ENCODE measurements at regions not wholly inside any gene's neighbourhood (a gene's known extent, or its start where the extent isn't known, plus 50 kb on each side); places are given as distances from the start of the nearest gene placed in this dataset.
"Not testable (repeated sequence)": the region's sequence is repeated elsewhere in the genome, so short reads cannot be mapped to it uniquely, and the experiment has no call there.

- H3K9me3 ChIP-seq (ENCODE audit: control insufficient read depth in 3 of 3, low read length in 3 of 3): peaks cover 0 to 2% (median 0%) of the 10 kb centered on the region in 3 donors
- no peaks in the 10 kb centered on the region for H3K27me3 ChIP-seq (ENCODE audit: control insufficient read depth in 3 of 3, insufficient read depth in 3 of 3, low read length in 3 of 3)
- H3K9ac ChIP-seq (ENCODE audit: low read depth in 1 of 3, low read length in 3 of 3): no peak overlapping the region
- no peaks in the 10 kb centered on the region for H3K36me3 ChIP-seq (ENCODE audit: control insufficient read depth in 3 of 3, insufficient read depth in 3 of 3, low read length in 3 of 3)
- H3K4me1 ChIP-seq (ENCODE audit: control insufficient read depth in 3 of 3, insufficient read depth in 3 of 3, low read length in 3 of 3): no peaks in the 10 kb centered on the region
- H3K4me3 ChIP-seq (ENCODE audit: low read length in 3 of 3): no peak overlapping the region
- H3K27ac ChIP-seq (ENCODE audit: low read depth, low read length): no peak overlapping the region
Measured at GRCh38 chr7:125423458-125424155, 494.0 kb upstream of the POT1 start.

GRCh38 chr7:125421407-125421806 lies 491.8 kb upstream of the POT1 start:
- H3K36me3 ChIP-seq (ENCODE audit: control insufficient read depth in 3 of 3, insufficient read depth in 3 of 3, low read length in 3 of 3); H3K4me3 ChIP-seq (ENCODE audit: low read length in 3 of 3); H3K27me3 ChIP-seq (ENCODE audit: control insufficient read depth in 3 of 3, insufficient read depth in 3 of 3, low read length in 3 of 3); H3K4me1 ChIP-seq (ENCODE audit: control insufficient read depth in 3 of 3, insufficient read depth in 3 of 3, low read length in 3 of 3); H3K27ac ChIP-seq (ENCODE audit: low read depth, low read length); H3K9ac ChIP-seq (ENCODE audit: low read depth in 1 of 3, low read length in 3 of 3); H3K9me3 ChIP-seq (ENCODE audit: control insufficient read depth in 3 of 3, low read length in 3 of 3): not testable (repeated sequence)

DNA sequence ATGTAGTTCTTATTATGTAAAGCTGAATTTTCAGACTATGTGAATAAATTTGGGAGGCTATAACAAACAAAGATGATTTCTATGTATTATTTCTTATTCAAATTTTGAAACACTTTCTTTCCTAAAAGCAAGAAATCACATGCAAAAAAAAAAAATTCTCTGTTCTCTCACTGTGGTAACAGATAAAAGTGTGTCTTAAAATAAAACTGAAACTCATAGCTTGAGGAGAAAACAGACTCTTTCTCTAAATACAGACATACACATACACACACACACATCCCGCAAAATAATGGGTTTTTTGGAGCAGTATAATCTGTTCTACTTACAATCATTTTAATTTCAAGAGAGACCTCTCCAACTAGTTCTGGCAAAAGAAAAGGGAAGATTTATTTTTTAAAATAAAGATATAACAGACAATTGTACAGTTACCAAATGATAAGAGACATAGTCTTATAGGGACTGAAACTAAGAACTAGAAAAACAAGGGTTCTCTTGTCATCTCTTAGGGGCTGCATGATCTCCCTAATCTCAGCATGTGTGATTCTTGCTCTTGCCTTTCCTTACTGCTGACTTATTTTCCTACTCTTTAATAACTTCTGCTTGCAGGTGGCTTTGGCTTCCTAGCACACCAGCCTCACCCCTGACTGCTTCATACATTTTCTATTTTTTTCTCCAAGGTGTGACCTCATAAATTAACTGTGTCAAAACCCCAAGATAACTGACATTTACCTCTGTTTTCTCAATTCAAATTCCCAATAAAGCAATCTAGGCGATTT lies 483.5 kb upstream of the POT1 start:
- no peaks in the 10 kb centered on the region for H3K27me3 ChIP-seq (ENCODE audit: control insufficient read depth in 3 of 3, insufficient read depth in 3 of 3, low read length in 3 of 3)
- no peak overlapping the region for H3K4me3 ChIP-seq (ENCODE audit: low read length in 3 of 3)
- no peaks in the 10 kb centered on the region for H3K4me1 ChIP-seq (ENCODE audit: control insufficient read depth in 3 of 3, insufficient read depth in 3 of 3, low read length in 3 of 3)
- H3K36me3 ChIP-seq (ENCODE audit: control insufficient read depth in 3 of 3, insufficient read depth in 3 of 3, low read length in 3 of 3): no peaks in the 10 kb centered on the region
- no peak overlapping the region for H3K9ac ChIP-seq (ENCODE audit: low read depth in 1 of 3, low read length in 3 of 3)
- H3K9me3 ChIP-seq (ENCODE audit: control insufficient read depth in 3 of 3, low read length in 3 of 3): no peaks in the 10 kb centered on the region
- no peak overlapping the region for H3K27ac ChIP-seq (ENCODE audit: low read depth, low read length)

GRCh38 chr7:125409921-125410320 lies 480.3 kb upstream of the POT1 start:
- no peak overlapping the region for H3K4me3 ChIP-seq (ENCODE audit: low read length in 3 of 3)
- no peak overlapping the region for H3K9ac ChIP-seq (ENCODE audit: low read depth in 1 of 3, low read length in 3 of 3)
- H3K9me3 ChIP-seq (ENCODE audit: control insufficient read depth in 3 of 3, low read length in 3 of 3): no peaks in the 10 kb centered on the region
- no peaks in the 10 kb centered on the region for H3K4me1 ChIP-seq (ENCODE audit: control insufficient read depth in 3 of 3, insufficient read depth in 3 of 3, low read length in 3 of 3)
- no peaks in the 10 kb centered on the region for H3K27me3 ChIP-seq (ENCODE audit: control insufficient read depth in 3 of 3, insufficient read depth in 3 of 3, low read length in 3 of 3)
- no peaks in the 10 kb centered on the region for H3K36me3 ChIP-seq (ENCODE audit: control insufficient read depth in 3 of 3, insufficient read depth in 3 of 3, low read length in 3 of 3)
- no peak overlapping the region for H3K27ac ChIP-seq (ENCODE audit: low read depth, low read length)

DNA sequence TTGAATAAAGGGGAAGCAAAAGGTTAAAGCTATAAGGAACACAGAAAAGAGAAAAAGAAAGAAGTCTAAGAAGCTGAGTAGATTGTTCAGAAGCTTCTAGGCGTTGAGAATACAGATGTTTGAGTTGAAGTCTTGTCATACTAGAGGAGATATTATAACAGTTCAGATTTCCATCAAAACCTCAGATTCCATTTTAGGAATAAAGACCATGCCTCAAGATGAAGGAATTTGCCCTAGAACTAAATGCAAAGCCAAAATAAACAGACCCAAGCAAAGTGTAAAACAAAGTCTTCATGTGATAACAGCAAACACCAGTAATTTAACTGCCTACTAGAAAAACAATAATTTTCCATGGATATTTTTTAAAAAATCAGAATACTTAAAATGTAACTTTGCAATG lies 476.5 kb upstream of the POT1 start:
- Histone ChIP-seq H3K36me3 (ENCODE audit: control insufficient read depth in 3 of 3, insufficient read depth in 3 of 3, low read length in 3 of 3) (no peaks in the 10 kb centered on the region), H3K9me3 (ENCODE audit: control insufficient read depth in 3 of 3, low read length in 3 of 3) (no peaks in the 10 kb centered on the region), H3K4me1 (ENCODE audit: control insufficient read depth in 3 of 3, insufficient read depth in 3 of 3, low read length in 3 of 3) (no peaks in the 10 kb centered on the region), H3K27ac (ENCODE audit: low read depth, low read length) (no peak overlapping the region), H3K4me3 (ENCODE audit: low read length in 3 of 3) (no peak overlapping the region), H3K9ac (ENCODE audit: low read depth in 1 of 3, low read length in 3 of 3) (no peak overlapping the region), H3K27me3 (ENCODE audit: control insufficient read depth in 3 of 3, insufficient read depth in 3 of 3, low read length in 3 of 3) (no peaks in the 10 kb centered on the region)

- Histone ChIP-seq H3K36me3 (ENCODE audit: control insufficient read depth in 3 of 3, insufficient read depth in 3 of 3, low read length in 3 of 3) (no peaks in the 10 kb centered on the region), H3K27me3 (ENCODE audit: control insufficient read depth in 3 of 3, insufficient read depth in 3 of 3, low read length in 3 of 3) (no peaks in the 10 kb centered on the region), H3K4me3 (ENCODE audit: low read length in 3 of 3) (no peak overlapping the region), H3K27ac (ENCODE audit: low read depth, low read length) (no peak overlapping the region), H3K9me3 (ENCODE audit: control insufficient read depth in 3 of 3, low read length in 3 of 3) (no peaks in the 10 kb centered on the region), H3K4me1 (ENCODE audit: control insufficient read depth in 3 of 3, insufficient read depth in 3 of 3, low read length in 3 of 3) (no peaks in the 10 kb centered on the region), H3K9ac (ENCODE audit: low read depth in 1 of 3, low read length in 3 of 3) (no peak overlapping the region)
Measured at GRCh38 chr7:125399408-125399807, 469.8 kb upstream of the POT1 start.

- Histone ChIP-seq H3K4me1 (ENCODE audit: control insufficient read depth in 3 of 3, insufficient read depth in 3 of 3, low read length in 3 of 3) (no peaks in the 10 kb centered on the region), H3K27me3 (ENCODE audit: control insufficient read depth in 3 of 3, insufficient read depth in 3 of 3, low read length in 3 of 3) (no peaks in the 10 kb centered on the region), H3K9me3 (ENCODE audit: control insufficient read depth in 3 of 3, low read length in 3 of 3) (no peaks in the 10 kb centered on the region), H3K9ac (ENCODE audit: low read depth in 1 of 3, low read length in 3 of 3) (no peak overlapping the region), H3K4me3 (ENCODE audit: low read length in 3 of 3) (no peak overlapping the region), H3K36me3 (ENCODE audit: control insufficient read depth in 3 of 3, insufficient read depth in 3 of 3, low read length in 3 of 3) (no peaks in the 10 kb centered on the region), H3K27ac (ENCODE audit: low read depth, low read length) (no peak overlapping the region)
Measured at GRCh38 chr7:125396466-125397151, 467.0 kb upstream of the POT1 start.

GRCh38 chr7:125391921-125392320 lies 462.3 kb upstream of the POT1 start:
- Histone ChIP-seq H3K27ac (ENCODE audit: low read depth, low read length) (no peak overlapping the region), H3K4me3 (ENCODE audit: low read length in 3 of 3) (no peak overlapping the region), H3K4me1 (ENCODE audit: control insufficient read depth in 3 of 3, insufficient read depth in 3 of 3, low read length in 3 of 3) (no peaks in the 10 kb centered on the region), H3K9me3 (ENCODE audit: control insufficient read depth in 3 of 3, low read length in 3 of 3) (no peaks in the 10 kb centered on the region), H3K36me3 (ENCODE audit: control insufficient read depth in 3 of 3, insufficient read depth in 3 of 3, low read length in 3 of 3) (no peaks in the 10 kb centered on the region), H3K27me3 (ENCODE audit: control insufficient read depth in 3 of 3, insufficient read depth in 3 of 3, low read length in 3 of 3) (no peaks in the 10 kb centered on the region), H3K9ac (ENCODE audit: low read depth in 1 of 3, low read length in 3 of 3) (no peak overlapping the region)

DNA sequence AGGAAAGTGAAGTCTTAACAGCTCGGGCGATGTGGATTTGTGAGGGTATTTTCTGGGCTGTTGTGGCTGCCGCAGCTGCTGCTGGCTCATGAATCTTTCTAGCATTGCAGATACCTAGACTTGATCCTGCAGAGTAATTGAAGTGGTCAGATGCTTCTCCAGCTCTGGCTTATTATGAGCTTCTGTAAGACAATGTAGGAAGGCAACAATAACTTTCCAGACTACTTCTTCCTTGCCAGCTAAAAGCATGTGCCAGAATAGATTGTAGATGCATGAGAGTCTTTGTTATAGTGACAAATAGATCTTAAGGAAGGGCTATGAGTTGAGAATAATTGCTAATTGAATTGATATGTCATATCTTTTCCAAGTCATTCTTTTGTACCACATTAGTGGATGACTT lies 461.4 kb upstream of the POT1 start:
- H3K4me3 ChIP-seq (ENCODE audit: low read length in 3 of 3): no peak overlapping the region
- no peaks in the 10 kb centered on the region for H3K27me3 ChIP-seq (ENCODE audit: control insufficient read depth in 3 of 3, insufficient read depth in 3 of 3, low read length in 3 of 3)
- H3K9ac ChIP-seq (ENCODE audit: low read depth in 1 of 3, low read length in 3 of 3): no peak overlapping the region
- H3K27ac ChIP-seq (ENCODE audit: low read depth, low read length): no peak overlapping the region
- H3K36me3 ChIP-seq (ENCODE audit: control insufficient read depth in 3 of 3, insufficient read depth in 3 of 3, low read length in 3 of 3): no peaks in the 10 kb centered on the region
- H3K9me3 ChIP-seq (ENCODE audit: control insufficient read depth in 3 of 3, low read length in 3 of 3): no peaks in the 10 kb centered on the region
- H3K4me1 ChIP-seq (ENCODE audit: control insufficient read depth in 3 of 3, insufficient read depth in 3 of 3, low read length in 3 of 3): no peaks in the 10 kb centered on the region

DNA sequence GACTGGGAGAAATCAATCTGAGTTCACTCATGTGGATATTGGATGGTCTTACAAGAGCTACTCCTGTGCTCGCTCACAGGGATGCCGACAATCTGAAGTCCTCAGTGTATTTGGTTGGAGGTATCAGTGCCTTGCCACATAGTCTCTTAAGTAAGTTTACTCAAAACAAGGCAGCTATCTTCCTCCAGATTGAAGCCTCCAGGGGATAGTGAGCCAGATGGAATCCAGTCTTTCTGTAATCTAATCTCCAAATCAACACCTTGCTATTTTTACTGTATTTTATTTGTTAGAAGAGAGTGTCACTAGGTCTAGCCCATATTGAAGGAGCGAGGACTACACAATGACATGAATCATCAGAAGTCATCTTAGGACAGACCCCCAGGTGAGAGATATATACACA lies 456.6 kb upstream of the POT1 start:
- Histone ChIP-seq H3K36me3 (ENCODE audit: control insufficient read depth in 3 of 3, insufficient read depth in 3 of 3, low read length in 3 of 3) (no peaks in the 10 kb centered on the region), H3K4me1 (ENCODE audit: control insufficient read depth in 3 of 3, insufficient read depth in 3 of 3, low read length in 3 of 3) (no peaks in the 10 kb centered on the region), H3K4me3 (ENCODE audit: low read length in 3 of 3) (no peak overlapping the region), H3K27me3 (ENCODE audit: control insufficient read depth in 3 of 3, insufficient read depth in 3 of 3, low read length in 3 of 3) (no peaks in the 10 kb centered on the region), H3K27ac (ENCODE audit: low read depth, low read length) (no peak overlapping the region), H3K9me3 (ENCODE audit: control insufficient read depth in 3 of 3, low read length in 3 of 3) (no peaks in the 10 kb centered on the region), H3K9ac (ENCODE audit: low read depth in 1 of 3, low read length in 3 of 3) (no peak overlapping the region)
